Muscle of back (tissue), 3 donors: ENCODE measurements at regions not wholly inside any gene's neighbourhood (a gene's known extent, or its start where the extent isn't known, plus 50 kb on each side); places are given as distances from the start of the nearest gene placed in this dataset.
"Not testable (repeated sequence)": the region's sequence is repeated elsewhere in the genome, so short reads cannot be mapped to it uniquely, and the experiment has no call there.

ENCODE experiments used
- DNase-seq, 3 donors: peaks; one replicate each; pipeline versions ENCODE4 v3.0.0 to v3.0.0-alpha.2; 2013

GRCh38 chr6:144434308-144434990 lies 149.3 kb downstream of the UTRN start:
- DNase-seq: peak in 1 of 3 donors; percentile 42

- DNase-seq: no peak
Measured at GRCh38 chr6:144435602-144436426, 150.7 kb downstream of the UTRN start.

GRCh38 chr6:144437105-144437504 lies 152.0 kb downstream of the UTRN start:
- no peak for DNase-seq

- DNase-seq: no peak
Measured at GRCh38 chr6:144438103-144438502, 153.0 kb downstream of the UTRN start.

- DNase-seq: no peak
Measured at GRCh38 chr6:144439016-144439415, 153.9 kb downstream of the UTRN start.

- not testable (repeated sequence) for DNase-seq
Measured at GRCh38 chr6:144441801-144442200, 156.7 kb downstream of the UTRN start.

- DNase-seq: no peak
Measured at GRCh38 chr6:144443157-144443556, 158.0 kb downstream of the UTRN start.

- DNase-seq: peak in 1 of 3 donors; percentile 20
Measured at GRCh38 chr6:144447472-144447871, 162.3 kb downstream of the UTRN start.

GRCh38 chr6:144449218-144449617 lies 164.1 kb downstream of the UTRN start:
- no peak for DNase-seq

- DNase-seq: peak; percentile 51 to 92 (median 82)
Measured at GRCh38 chr6:144449911-144450597, 164.9 kb downstream of the UTRN start.

GRCh38 chr6:144460327-144461095 lies 175.4 kb downstream of the UTRN start:
- no peak for DNase-seq

- no peak for DNase-seq
Measured at GRCh38 chr6:144462058-144462457, 176.9 kb downstream of the UTRN start.

- DNase-seq: no peak
Measured at GRCh38 chr6:144466716-144467115, 181.6 kb downstream of the UTRN start.

GRCh38 chr6:144467172-144467762 lies 182.1 kb downstream of the UTRN start:
- DNase-seq: no peak

- no peak for DNase-seq
Measured at GRCh38 chr6:144467921-144468320, 182.8 kb downstream of the UTRN start.

GRCh38 chr6:144468709-144469108 lies 183.6 kb downstream of the UTRN start:
- DNase-seq: no peak

- DNase-seq: no peak
Measured at GRCh38 chr6:144469144-144469575, 184.0 kb downstream of the UTRN start.

GRCh38 chr6:144470201-144470600 lies 185.1 kb downstream of the UTRN start:
- DNase-seq: not testable (repeated sequence)

GRCh38 chr6:144471986-144472385 lies 186.9 kb downstream of the UTRN start:
- peak in 1 of 3 donors; percentile 28 for DNase-seq

GRCh38 chr6:144474290-144474689 lies 189.2 kb downstream of the UTRN start:
- DNase-seq: no peak

GRCh38 chr6:144474904-144475303 lies 189.8 kb downstream of the UTRN start:
- no peak for DNase-seq
